HG03135 (cell line): ENCODE measurements at regions not wholly inside any gene's neighbourhood (a gene's known extent, or its start where the extent isn't known, plus 50 kb on each side); places are given as distances from the start of the nearest gene placed in this dataset.

ENCODE experiments used
- ATAC-seq: cut with Tn5 transposase; IDR thresholded peaks from one replicate; pipeline ENCODE4 v1.9.1; 2021; ENCODE audit warnings: mild to moderate bottlenecking, moderate library complexity; ENCODE audit not compliant: unreplicated experiment

DNA sequence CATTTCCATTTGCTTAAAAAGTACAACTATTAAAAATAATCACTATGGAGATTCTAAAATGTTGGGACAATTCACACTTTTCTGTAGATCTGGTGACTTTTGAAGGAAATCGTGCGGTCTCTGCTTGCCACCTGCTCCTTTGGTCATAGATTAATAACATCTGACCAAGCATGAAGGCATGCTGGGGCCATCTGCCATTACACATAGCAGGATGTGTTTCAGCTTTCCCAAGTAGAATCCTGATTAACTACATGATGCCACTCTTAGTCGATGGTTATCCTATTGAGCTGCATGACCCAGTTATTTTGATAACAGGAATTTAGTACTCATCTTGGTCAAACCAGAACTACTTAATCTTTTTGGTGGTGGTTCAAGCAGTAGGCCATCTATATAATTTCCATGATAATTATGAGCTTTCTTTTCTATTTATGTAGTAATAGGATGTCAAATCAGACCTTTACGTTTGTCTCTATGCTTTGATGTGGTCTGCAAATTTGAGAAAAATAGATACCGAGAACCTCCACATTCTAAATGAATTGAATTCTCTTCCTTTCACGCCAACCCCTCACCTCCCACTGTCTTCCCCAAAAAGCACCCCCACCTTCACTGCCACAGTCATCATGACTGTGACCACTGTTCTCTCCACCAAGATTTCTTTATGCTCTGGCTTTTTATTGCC lies 158.1 kb downstream of the DIPK2A start:
- ATAC-seq, result no peak

DNA sequence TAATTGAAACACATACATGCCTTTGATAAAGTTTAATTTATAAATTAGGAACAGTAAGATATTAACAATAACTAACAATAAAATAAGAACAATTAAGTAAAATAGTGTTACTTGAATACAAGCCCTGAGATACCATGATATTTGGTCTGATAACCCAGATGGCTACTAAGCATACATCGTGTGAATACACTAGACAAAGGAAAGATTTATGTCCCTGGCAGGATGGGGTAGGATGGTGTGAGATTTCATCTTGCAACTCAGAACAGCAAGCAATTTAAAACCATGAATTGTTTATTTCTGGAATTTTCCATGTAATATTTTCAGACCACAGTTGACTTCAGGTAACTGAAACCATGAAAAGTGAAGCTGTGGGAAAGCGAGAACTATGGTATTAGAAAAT lies 169.5 kb downstream of the DIPK2A start:
- no peak for ATAC-seq

DNA sequence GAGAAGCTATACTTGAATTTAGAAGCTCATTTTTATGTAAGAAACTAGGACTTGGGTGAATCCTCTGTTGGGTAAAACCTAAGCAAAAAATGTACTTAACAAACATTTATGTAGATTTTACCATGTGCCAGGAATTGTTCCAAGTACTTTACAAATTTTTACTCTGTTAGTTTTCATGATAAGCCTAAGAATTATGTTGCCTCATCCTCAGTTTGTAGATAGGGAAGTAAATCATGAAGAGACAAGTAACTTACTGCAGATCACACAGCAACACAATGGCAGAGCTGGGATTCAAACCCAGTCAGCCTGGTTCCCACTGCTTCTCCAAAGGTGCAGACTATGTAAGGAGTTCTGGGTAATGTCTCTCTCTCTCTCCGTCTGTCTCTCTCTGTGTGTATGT lies 169.9 kb downstream of the DIPK2A start:
- no peak for ATAC-seq

DNA sequence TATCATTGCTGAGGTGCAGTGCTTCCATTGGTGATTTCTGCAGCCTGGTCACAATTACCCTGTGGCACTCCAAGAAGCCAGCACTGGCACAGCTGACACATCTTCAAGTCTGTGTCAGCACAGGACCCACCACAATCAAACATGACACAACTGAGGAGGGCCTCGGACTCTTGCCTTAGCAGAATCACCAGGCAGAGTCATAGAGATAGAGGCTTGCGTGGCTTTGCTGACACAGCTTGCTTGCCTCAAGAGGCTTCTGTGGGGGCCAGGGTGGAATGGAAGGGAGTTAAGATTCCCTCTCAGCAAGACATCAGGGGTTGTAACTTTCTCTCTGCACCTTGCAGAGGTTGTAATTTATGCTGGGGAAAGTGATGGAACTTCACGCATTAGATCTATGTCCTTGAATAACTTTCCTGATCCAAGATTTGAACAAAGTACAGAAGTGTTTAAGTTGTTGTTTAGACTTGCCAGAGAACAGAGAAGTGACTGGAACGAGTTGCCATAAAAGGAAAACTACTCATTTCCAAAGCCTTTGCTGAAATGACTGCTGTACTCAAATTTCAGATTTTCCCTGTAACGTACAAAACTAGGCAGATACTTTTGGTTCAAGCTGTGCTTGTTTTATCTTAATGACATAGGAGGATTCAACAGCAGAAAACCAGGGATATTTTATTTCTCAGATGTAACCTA lies 170.7 kb downstream of the DIPK2A start:
- no peak for ATAC-seq

DNA sequence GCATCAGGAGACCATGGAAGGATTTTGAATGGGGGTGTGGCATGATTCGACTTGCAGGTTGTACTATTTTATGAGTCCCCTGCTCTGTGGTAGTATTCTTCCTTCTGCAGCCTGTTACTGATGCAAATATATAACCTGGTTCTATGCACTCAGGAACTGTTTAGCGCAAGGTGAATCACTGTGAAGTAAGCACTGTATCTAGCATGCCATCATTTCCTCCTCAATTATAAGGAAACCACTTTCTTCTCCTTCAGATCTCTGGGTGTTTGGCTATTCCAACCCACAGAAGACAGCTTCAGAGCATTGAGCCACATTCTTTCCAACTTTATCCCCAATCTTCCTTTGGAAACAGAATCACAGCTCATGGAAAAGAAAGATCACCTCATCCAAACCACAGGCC lies 176.7 kb downstream of the DIPK2A start:
- no peak for ATAC-seq

DNA sequence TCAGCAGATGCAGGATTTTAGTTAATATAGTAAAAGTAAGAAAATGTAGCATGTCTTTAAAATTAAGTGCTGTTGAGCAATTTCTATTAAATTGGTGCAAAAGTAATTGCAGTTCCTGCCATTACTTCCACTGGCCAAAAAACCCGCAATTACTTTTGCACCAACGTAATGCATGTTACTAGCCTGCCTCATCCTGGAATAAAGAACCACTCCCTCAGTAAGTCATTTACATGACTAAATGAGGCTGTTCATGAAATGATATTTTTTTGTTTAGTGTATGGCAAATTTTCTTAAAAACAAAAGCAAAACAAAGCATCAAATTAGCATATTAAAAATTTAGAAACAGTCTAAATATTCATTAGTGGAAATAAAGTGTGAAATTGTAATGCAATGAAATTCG lies 180.4 kb downstream of the DIPK2A start:
- ATAC-seq, result no peak

DNA sequence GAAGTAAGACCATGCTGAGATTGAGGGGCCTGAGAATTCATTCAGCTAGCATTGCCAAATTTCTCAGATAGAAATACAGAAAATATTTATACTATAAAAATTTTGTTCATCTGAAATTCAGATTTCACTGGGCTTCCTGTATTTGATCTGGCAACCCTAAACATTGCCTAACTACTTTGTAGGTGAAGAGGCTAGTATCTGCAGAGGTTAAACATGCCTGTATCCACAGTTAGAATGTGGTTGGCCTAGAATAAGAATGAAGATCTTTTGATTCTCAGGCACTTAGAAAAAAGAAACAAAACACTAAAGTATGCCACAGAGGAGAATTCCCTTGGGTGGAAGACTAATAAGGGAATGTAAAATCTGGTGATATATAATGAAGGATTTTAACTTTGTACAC lies 189.0 kb downstream of the DIPK2A start:
- ATAC-seq, result no peak

DNA sequence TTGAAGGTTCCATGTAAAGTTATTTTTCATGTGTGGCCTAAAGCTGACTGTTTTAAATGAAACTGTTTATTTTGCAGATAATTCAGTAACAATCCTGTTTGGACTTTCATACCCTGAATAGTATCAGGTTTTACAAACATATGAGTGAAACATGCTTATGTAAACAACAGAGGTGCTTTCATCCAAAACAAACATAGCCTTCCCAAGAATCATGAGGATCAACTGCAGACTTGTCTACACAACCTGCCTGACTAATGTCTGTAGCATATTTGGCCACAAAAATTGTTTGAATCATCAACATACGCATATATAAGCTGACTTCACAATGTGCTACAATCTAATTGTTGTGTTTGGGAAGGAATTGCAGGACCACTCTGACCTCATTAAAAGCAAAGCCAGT lies 190.4 kb downstream of the DIPK2A start:
- ATAC-seq, result no peak

DNA sequence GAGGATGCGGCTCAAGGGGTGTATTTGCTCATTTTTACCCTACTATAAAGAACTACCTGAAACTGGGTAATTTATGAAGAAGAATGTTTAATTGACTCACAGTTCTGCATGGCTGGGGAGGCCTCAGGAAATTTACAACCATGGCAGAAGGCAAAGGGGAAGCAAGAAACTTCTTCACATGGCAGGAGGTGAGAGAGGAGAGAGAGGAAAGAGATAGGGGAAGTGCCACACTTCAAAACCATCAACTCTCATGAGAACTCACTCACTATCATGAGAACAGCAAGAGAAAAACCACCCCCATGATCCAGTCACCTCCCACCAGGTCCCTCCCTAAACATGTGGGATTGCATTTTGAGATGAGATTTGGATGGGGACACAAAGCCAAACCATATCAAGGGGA lies 192.7 kb downstream of the DIPK2A start:
- ATAC-seq, result no peak

DNA sequence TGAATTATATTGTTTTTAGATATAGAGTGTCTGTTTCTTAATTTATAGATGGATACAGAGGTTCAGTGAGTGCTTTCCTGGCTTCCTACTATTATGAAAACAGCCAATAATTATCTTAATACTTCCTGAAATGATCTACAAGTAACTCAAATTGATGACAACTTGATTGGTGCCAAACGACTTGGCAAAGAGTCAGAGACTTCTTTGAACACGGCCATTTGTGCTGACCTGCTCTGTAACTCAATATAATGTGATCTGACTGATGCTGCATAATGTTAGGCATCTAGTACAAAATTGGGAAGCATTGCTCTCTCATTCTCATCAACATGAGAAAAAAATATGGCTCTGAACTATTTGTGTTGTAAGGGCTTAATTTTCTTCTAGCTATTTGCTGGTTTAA lies 193.9 kb downstream of the DIPK2A start:
- no peak for ATAC-seq

DNA sequence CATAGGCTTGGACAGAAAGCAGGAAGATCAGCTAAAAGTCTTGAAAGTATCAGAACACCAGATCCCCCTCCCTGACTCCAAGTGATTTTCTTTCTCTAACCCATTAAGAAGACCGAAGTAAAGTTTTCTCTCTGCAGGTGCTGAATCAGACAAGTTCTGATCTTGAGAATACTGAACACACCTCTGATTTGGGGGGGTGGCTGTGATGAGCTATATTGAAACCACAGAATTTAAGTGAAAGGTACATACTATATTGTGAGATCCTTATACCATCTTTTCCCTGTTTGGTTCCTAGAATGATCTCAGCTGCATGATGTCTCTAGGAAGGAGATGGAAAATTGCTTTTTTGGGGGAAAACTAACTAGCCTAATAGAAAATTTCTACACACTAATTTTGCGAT lies 196.0 kb downstream of the DIPK2A start:
- no peak for ATAC-seq

DNA sequence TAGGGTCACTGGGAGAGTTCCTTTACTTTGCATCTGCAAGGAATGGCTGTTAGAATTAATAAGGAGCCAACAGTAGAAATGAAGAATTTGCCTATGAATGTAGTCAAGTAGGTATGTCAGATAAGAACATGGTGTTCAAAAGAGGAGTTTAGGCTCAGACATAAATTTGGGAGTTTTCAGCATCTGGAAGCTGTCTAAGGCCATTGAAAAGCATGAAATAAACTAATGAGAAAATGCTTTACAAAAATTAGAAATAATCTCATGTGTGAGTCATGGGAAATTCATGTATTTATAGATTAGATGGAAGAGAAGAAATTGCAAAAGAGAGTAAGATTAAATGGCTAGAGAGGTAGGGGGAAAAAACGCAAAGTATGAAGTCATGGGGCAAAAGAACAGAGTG lies 201.9 kb downstream of the DIPK2A start:
- ATAC-seq, result no peak

DNA sequence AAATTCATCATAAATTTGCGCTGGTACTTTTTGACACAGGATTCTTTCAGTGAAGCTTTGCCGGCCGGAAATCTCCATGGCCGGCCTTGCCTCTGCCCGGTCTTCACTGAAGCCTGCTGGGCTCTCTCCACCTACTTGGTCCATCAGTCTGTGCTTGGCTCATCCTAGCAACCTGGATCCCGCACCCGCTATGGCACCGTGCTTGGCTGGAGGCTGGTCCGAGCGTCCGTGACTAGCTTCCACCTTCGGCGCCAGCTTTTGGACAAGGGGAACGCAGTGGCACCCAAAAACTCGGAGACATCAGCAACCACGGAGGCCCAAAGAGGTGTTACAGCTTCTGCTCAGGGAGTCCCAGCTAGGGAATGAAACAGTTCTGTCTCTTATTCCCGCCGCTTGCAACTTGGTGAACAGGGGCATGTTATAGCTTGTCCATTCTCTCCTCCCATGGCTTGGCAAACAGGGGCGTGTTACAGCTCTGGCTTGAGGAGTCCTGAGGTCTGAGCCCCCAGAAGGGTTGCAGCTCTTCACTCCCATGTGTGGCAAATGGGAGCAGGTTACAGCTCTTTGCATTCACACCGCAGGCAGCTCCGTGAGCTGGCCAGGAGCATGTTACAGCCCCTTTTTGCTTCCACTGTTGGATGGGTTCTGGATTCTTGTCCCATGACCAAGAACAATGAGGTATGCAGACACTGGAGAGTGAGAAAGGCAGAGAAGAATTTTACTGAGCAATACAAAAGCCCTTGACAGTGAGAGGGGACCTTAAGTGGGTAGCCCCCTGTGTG lies 204.2 kb downstream of the DIPK2A start:
- ATAC-seq, result no peak

DNA sequence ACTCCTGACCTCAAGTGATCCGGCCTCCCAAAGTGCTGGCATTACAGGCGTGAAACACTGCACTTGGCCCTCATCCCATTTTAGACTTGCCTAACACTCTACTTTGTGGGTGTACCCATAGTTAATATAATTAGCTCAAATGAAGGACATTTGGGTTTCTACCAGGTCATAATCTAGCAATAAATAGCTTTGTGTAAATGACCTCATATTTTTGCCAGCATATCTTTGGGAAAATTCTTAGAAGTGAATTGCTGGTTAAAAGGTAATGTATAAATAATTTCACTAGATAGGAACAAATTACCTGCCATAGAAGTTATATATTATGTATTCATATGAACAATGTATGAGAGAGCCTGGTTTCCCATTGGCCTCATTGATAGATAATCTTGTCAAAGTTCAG lies 206.0 kb downstream of the DIPK2A start:
- no peak for ATAC-seq

DNA sequence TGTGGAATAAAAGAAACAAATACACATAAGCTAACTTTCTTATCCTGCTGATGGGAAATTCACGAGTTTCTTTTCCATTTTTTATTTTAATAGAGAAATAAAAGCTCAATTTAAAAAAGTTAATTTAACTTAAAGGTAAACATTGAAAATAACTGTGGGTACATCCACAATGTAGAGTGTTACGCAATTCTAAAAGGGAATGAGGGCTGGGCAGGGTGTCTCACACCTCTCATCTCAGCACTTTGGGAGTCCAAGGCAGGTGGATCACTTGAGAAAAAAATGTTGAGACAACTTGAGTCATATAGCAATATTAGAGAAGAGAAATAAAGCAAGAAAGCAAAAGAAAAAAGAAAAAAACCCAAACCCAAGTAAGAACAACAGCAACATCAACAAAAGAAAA lies 207.0 kb downstream of the DIPK2A start:
- no peak for ATAC-seq

DNA sequence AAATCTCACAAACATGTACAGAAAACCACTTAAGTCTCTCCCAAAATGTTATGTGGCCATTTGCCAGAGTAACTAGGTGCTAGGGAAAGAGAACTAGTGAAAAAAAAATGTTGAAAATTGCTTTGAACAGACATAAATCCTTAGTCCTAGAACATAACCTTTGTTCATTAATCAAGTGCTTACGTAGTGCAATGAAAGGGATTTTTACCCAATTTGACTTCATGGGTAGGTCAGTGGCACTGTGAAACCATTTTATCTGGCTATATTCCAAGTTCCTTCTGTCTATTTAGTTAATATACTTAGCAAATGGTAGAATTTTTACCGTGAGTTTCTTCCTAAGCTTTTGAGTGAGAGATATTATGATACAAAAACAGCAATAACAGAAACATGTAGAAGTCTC lies 209.4 kb downstream of the DIPK2A start:
- no peak for ATAC-seq

DNA sequence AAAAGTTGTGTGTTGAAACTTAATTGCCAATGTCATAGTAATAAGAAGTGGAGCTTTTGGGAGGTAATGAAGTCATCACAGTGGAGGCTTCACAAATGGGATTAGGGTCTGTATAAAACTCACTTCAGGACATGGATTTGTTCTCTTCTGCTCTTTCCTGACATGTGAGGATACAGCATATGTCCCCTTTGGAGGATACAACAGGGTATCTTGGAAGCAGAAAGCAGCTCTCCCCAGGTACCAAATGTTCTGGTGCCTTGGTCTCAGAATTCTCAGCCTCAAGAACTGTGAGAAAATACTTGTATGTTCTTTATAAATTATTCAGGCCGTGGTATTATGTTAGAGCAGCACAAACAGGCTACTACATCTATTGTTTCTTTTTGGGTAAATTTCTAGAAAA lies 210.9 kb downstream of the DIPK2A start:
- no peak for ATAC-seq

DNA sequence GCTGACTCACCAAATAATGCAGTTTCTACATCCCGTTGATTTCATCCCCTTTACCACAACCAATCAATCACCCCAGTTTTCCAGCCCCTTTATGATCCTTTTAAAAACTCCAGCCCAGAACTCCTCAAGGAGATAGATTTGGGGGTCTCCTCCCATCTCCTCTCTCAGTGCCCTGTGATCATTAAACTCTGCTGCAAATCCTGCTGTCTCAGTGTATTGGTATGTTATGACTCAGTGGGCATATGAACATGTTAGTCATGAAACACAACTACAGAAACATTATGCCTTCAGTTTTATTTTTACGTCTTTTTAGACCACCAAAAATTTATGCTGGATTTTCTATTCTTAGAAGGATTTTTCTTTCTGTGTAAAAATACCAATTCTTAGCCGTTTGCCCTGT lies 213.7 kb downstream of the DIPK2A start:
- no peak for ATAC-seq

DNA sequence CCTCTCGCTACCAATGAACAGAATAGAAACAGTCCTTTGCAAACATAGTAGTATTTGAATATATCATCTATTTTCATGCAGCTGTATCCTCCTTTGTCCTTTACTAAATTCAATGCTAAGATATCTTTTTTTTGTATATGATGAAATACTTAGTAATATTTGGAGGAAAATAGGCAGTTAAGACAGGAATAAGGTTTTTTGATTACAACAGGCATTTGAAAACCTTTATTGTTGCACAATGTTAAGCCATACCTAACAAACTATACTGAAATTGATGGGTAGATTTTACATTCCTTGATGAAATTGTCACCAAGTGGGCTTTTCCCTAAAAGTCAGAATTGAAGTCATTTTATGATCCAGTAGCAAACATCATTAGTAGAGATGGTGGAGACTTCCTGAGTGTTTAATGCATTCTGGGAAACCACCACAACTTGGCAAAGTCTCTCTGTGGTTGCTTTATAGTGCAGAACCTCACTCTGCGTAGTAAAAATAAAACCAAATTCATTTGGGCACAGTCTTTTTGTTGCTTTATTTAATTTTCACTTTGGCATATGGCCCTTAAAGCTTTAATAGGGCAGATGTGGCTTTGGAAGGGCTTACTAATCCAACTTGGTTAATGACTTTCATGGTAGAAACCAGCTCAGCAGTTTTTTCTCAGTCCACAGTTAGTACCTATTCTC lies 216.0 kb downstream of the DIPK2A start:
- no peak for ATAC-seq

DNA sequence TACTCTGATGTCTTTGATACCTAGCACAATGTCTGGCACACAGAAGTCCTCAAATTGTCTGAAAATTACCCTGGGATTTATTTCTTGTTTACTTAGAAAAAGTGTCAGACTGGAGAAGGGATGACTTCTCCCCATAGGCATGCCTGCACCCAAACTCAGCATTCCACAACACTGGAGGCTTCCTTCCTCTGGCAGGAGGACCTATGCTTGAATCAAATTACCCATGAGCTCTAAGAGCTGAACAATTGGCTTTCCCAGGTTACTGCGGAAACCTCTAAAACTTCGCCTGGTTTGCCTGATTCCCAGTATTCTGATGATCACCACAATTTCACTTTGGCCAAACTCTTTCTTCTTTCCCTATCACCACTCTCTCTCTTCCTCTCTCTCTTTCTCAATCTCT lies 217.4 kb downstream of the DIPK2A start:
- ATAC-seq, result no peak

DNA sequence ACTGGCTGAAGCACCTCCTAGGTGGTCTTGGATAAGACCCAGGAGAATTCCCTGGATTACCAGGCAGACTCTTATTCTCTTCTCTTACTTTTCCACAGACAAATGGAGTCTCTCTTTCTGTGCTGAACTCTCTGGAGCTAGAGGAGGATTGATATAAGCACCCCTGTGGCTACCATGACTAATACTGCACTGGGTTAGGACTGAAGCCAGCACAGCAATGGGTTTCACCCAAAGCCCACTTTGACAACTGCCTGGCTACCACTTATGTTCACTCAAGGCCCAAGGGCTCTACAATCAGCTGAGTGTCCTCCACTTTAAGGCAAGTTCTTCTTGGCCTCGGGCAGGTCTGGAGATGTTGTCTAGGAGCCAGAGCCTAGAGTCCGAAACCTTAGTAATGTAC lies 225.5 kb downstream of the DIPK2A start:
- no peak for ATAC-seq

DNA sequence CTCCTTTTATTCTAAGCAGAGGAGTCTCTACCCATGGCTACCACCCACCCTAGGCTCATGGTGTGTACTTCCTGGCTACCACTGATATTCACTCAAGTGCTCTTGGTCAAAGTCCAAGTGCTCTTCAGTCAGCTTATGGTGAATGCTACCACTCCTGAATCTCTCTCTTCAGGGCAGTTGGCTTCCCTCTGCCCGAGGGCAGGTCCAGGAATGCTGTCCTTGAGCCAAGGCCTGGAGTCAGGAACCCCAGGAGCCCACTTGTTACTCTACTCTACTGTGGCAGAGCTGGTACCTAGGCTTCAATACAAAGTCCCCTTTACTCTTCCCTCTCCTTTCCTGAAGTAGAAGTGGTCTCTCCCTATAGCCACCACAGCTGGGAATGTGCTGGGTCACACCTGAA lies 226.0 kb downstream of the DIPK2A start:
- no peak for ATAC-seq
